Large intestine (tissue), 3 donors: ENCODE measurements at regions not wholly inside any gene's neighbourhood (a gene's known extent, or its start where the extent isn't known, plus 50 kb on each side); places are given as distances from the start of the nearest gene placed in this dataset.

Experiments used
- DNase-seq, 2 donors: peaks; one replicate each; pipeline versions ENCODE4 v3.0.0 to v3.0.0-alpha.2; 2013
- H3K27ac ChIP-seq: one replicate; pipeline ENCODE4 v1.5.1; 2013; ENCODE audit warnings: low read length
- H3K27me3 ChIP-seq: 2 replicates; pipeline ENCODE4 v1.6.1; 2013; ENCODE audit warnings: low read length; ENCODE audit not compliant: control insufficient read depth, insufficient read depth
- H3K36me3 ChIP-seq: 2 replicates; pipeline ENCODE4 v1.6.1; 2013; ENCODE audit warnings: low read length; ENCODE audit not compliant: control insufficient read depth, insufficient read depth
- H3K4me1 ChIP-seq: one replicate; pipeline ENCODE4 v1.6.1; 2013; ENCODE audit warnings: low read length; ENCODE audit not compliant: control insufficient read depth, insufficient read depth
- H3K4me3 ChIP-seq: one replicate; pipeline ENCODE4 v1.5.1; 2013; ENCODE audit warnings: low read length
- H3K9me3 ChIP-seq: one replicate; pipeline ENCODE4 v1.6.1; 2013; ENCODE audit warnings: mild to moderate bottlenecking, low read depth, low read length, moderate library complexity; ENCODE audit not compliant: control insufficient read depth
- WGBS: methylation state at CpG from one replicate; pipeline ENCODE4 v1.1.5; 2013; ENCODE audit warnings: low lambda C conversion rate; ENCODE audit not compliant: insufficient coverage; 5-methylcytosine and 5-hydroxymethylcytosine counted together

DNA sequence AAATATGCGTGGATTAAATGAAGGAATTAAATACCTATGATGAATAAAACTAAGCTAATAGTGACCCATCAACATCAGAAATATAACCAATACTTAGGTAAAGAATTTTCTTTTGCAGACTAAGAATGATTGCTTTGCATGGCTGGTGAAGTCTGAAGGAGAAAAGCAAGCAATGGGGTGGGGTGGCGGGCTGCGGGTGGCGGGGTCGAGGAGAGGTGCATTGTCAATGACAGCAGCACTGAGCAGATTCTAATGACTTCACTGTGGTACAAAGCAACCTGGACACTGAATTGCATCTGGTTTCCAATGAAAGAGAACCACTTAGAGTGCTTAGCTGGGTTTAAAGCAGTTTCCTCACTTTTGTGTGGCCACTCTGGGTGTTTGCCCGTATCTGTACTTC is 171.5 kb upstream of the IL12A start:
- 100% methylated on average over 2 of the region's 6 CpGs for WGBS

DNA sequence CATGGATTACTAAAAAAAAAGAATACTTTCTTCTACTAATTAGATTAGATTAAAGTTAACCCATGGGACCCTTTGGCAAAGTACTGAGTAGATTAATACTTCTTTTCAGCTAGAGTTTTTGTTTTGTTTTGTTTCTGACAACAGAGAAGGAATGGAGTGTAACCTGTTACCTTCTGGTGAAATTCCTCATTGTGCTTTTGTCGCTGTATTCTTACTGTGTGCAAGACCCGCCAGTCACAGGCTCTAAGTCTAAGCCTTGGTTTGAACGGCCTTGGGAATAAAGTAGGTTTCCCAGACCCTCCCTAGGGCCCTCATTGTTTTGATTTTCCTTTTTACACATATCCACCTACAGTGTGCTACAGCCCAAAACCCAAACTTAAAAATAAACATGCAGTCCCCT is 171.1 kb upstream of the IL12A start:
- no peak overlapping the region for H3K4me3 ChIP-seq
- no peaks in the 10 kb centered on the region for H3K27me3 ChIP-seq
- H3K27ac ChIP-seq = no peak overlapping the region
- H3K36me3 ChIP-seq = no peaks in the 10 kb centered on the region
- H3K4me1 ChIP-seq = peaks cover 4% of the 10 kb centered on the region
- DNase-seq = no peak
- no peaks in the 10 kb centered on the region for H3K9me3 ChIP-seq
- WGBS = no CpG with 5 or more reads among the region's 3 CpGs

More for the DNA sequence above, 171.5 kb upstream of the IL12A start:
- no peak for DNase-seq
- no peaks in the 10 kb centered on the region for H3K36me3 ChIP-seq
- H3K27ac ChIP-seq = no peak overlapping the region
- no peaks in the 10 kb centered on the region for H3K27me3 ChIP-seq
- H3K9me3 ChIP-seq = no peaks in the 10 kb centered on the region
- H3K4me3 ChIP-seq = no peak overlapping the region
- H3K4me1 ChIP-seq = peaks cover 4% of the 10 kb centered on the region

DNA sequence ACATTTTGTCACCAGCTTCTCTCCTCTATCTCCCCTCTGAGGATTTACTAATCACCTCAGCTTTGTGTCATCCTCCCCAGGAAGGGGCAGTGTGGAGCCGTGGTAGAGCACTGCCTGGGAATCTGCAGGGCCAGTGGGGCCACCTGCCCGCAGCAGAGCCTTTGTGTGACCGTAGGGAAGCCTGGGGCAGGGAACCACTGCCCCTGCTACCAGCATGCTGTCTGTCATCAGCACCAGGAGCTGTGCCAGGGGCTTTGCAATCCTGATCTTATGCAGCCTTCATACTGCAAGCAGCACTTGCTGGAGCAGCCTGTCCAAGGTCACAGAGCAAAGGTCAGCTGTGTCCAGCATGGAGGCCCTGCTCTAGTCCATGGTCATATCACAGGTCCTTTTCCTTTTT is 170.2 kb upstream of the IL12A start:
- H3K4me1 ChIP-seq = peaks cover 6% of the 10 kb centered on the region
- DNase-seq = no peak
- H3K36me3 ChIP-seq = no peaks in the 10 kb centered on the region
- no peak overlapping the region for H3K4me3 ChIP-seq
- no peaks in the 10 kb centered on the region for H3K27me3 ChIP-seq
- no peak overlapping the region for H3K27ac ChIP-seq
- H3K9me3 ChIP-seq = no peaks in the 10 kb centered on the region
- no CpG with 5 or more reads among the region's 3 CpGs for WGBS

DNA sequence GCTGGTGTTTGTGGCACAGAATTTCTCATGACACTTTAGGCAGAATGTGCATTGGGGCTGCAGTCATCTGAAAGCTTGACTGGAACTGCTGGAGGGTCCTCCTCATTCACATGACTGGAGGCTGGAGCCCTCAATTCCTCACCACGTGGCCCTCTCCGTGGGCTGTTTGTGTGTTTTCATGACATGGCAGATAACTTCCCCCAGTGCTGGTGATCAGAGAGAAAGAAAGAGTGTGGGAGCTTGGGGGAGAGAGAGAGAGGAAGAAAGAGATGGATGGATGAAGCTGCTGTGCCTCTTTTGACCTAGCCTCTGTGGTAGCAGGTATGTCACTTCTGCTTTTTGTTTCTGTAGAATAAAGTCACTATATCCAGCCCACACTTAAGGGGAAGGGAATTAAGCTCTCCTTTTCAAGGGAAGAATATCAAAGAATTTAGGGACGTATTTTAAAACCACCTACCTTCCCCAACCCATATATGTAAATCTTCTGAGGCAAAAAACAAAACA is 169.6 kb upstream of the IL12A start:
- peaks cover 6% of the 10 kb centered on the region for H3K4me1 ChIP-seq
- WGBS = 100% methylated on average over 1 of the region's 3 CpGs
- H3K27me3 ChIP-seq = no peaks in the 10 kb centered on the region
- no peak for DNase-seq
- no peaks in the 10 kb centered on the region for H3K9me3 ChIP-seq
- no peaks in the 10 kb centered on the region for H3K36me3 ChIP-seq
- H3K27ac ChIP-seq = no peak overlapping the region
- H3K4me3 ChIP-seq = no peak overlapping the region

- WGBS = no CpG with 5 or more reads among the region's 1 CpG
- Histone ChIP-seq H3K27ac (no peak overlapping the region), H3K27me3 (no peaks in the 10 kb centered on the region), H3K9me3 (no peaks in the 10 kb centered on the region), H3K4me1 (peaks cover 9% of the 10 kb centered on the region), H3K4me3 (no peak overlapping the region), H3K36me3 (no peaks in the 10 kb centered on the region)
- DNase-seq = no peak
Observed at GRCh38 chr3:159819676-159820075, 169.0 kb upstream of the IL12A start.

GRCh38 chr3:159821110-159821509 is 167.5 kb upstream of the IL12A start:
- no peak overlapping the region for H3K27ac ChIP-seq
- no peak overlapping the region for H3K4me3 ChIP-seq
- WGBS = 93% methylated on average over 3 of the region's 6 CpGs
- H3K27me3 ChIP-seq = no peaks in the 10 kb centered on the region
- no peaks in the 10 kb centered on the region for H3K9me3 ChIP-seq
- no peaks in the 10 kb centered on the region for H3K36me3 ChIP-seq
- H3K4me1 ChIP-seq = peaks cover 16% of the 10 kb centered on the region
- no peak for DNase-seq

DNA sequence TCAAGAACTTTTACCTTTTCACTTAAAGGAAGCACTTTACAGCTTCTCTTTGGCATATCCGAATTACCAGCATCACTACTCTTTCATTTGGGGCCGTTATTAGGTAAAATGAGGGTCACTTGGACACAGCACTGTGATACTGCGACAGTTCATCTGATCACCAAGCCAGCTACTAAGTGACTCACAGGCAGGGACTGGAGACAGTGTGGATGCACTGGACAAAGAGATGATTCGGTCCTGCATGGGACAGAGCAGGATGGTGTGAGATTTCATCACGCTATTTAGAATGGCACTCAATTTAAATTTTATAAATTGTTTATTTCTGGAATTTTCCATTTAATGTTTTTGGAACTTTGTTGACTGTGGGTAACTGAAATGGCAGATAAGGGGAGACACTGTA is 166.9 kb upstream of the IL12A start:
- no CpG with 5 or more reads among the region's 5 CpGs for WGBS
- no peaks in the 10 kb centered on the region for H3K36me3 ChIP-seq
- peaks cover 16% of the 10 kb centered on the region for H3K4me1 ChIP-seq
- H3K9me3 ChIP-seq = no peaks in the 10 kb centered on the region
- no peak for DNase-seq
- no peaks in the 10 kb centered on the region for H3K27me3 ChIP-seq
- H3K4me3 ChIP-seq = no peak overlapping the region
- no peak overlapping the region for H3K27ac ChIP-seq

DNA sequence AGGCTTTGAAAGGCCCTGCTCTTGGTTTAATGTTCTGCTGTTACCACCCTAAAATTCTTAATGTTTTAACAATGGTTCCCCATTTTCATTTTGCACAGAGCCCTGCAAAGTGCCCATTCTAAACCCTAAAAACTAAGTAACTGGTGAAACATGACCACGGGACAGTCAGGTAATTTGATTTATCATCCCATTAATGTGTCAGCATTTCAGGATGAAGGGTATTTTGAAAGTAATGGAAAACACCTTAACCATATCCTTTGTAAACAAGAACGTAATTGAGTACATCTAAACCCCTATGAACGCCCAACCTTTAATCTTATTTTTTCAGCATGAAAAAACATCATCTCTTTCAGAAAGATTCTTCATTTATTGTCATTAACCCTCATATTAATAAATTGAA is 164.9 kb upstream of the IL12A start:
- peak overlapping the region; percentile 14 for H3K27ac ChIP-seq
- H3K4me1 ChIP-seq = peaks cover 12% of the 10 kb centered on the region
- WGBS = 86% methylated on average over 3 of the region's 3 CpGs

DNA sequence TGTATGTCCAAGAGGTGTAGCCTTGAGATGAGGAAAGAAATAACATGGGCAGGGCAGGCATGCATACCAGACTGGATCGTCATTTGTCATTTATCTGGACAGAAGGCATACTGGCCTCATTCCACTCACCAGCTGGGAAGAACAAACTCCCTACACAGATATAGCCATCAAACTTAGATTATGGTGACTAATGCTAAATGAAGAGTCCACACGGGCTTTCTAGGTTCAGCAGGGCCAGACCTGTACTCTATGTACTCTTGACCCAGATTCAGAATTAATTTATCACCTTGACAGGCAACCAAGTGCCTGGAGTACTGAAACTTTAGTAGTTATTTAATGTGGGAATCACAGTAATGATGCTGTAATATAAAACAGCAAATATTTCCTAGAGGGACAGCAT is 164.3 kb upstream of the IL12A start:
- peak; percentile 80 to 85 for DNase-seq
- no CpG with 5 or more reads among the region's 2 CpGs for WGBS
- Histone ChIP-seq H3K9me3 (no peaks in the 10 kb centered on the region), H3K4me1 (peaks cover 12% of the 10 kb centered on the region), H3K27ac (peak overlapping the region; percentile 66), H3K4me3 (no peak overlapping the region), H3K36me3 (no peaks in the 10 kb centered on the region), H3K27me3 (no peaks in the 10 kb centered on the region)

More for the DNA sequence above, 164.9 kb upstream of the IL12A start:
- Histone ChIP-seq H3K36me3 (no peaks in the 10 kb centered on the region), H3K9me3 (no peaks in the 10 kb centered on the region), H3K4me3 (no peak overlapping the region), H3K27me3 (no peaks in the 10 kb centered on the region)
- DNase-seq = no peak

DNA sequence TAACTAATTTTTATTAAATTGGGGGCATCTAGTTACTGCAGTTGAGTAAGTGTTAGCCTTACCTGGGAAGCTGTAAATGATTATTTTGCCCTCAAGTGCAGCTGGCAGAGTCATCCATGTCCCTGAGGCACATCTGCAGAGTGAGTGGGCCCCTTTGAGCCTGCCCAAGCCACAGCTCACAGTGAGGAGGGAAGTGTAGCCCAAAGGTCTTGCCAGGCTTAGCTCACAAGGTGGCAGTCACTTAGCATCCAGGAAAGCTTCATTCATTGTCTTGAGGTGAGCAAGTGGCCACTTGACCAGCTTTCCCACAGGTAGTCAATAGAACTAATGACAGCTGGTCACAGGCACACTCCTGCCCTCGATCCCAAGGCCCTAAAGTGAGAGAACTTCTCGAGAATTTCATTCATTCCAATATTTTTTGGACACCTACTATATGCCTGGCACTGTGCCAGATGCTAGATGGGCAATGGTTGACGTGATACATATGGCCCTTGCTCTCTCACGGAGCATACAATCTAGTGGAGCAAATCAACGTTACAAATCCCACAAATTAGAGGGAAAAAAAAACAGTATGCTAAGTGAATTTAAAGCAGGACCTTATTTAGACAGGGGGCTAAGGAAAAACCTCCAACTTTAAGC is 163.3 kb upstream of the IL12A start:
- no peaks in the 10 kb centered on the region for H3K27me3 ChIP-seq
- peaks cover 12% of the 10 kb centered on the region for H3K4me1 ChIP-seq

GRCh38 chr3:159828542-159828943 is 160.1 kb upstream of the IL12A start:
- Histone ChIP-seq H3K4me3 (no peak overlapping the region), H3K27ac (no peak overlapping the region), H3K9me3 (no peaks in the 10 kb centered on the region), H3K27me3 (no peaks in the 10 kb centered on the region), H3K36me3 (no peaks in the 10 kb centered on the region), H3K4me1 (peaks cover 9% of the 10 kb centered on the region)
- peak in 1 of 2 donors; percentile 38 for DNase-seq
- no CpG with 5 or more reads among the region's 5 CpGs for WGBS

More for the DNA sequence above, 163.3 kb upstream of the IL12A start:
- Histone ChIP-seq H3K4me3 (no peak overlapping the region), H3K36me3 (no peaks in the 10 kb centered on the region), H3K9me3 (no peaks in the 10 kb centered on the region), H3K27ac (peak overlapping the region; percentile 66)
- no peak for DNase-seq
- 50% methylated on average over 1 of the region's 5 CpGs for WGBS
